ENCODE measurements at regions not wholly inside any gene's neighbourhood (a gene's known extent, or its start where the extent isn't known, plus 50 kb on each side); places are given as distances from the start of the nearest gene placed in this dataset.

GRCh38 chr6:163811317-163811716 lies 396.8 kb downstream of the QKI start:
- DNase-seq (ENCODE audit: low read depth in 2 of 3, low spot score in 2 of 3) = no peak

DNA sequence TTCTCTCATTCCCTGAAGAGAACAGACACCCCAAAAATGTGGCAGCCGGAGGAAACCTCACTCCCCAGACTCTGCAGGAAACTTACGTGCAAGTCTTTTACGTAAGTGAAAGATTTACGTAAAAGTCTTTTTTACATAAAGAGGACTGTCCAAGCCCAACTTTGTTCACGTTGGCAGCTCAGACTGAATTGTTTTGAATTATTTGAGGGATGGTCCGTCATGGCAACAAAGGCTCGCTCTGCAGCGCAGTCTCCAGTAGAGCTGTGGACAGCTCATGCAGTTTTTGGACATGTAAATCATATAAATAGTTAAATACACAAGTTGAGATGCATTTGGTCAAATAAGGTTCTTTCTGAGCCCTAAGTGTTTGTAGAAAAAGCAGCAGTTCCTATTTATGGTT lies 394.8 kb downstream of the QKI start:
- DNase-seq (ENCODE audit: low read depth in 2 of 3, low spot score in 2 of 3) = no peak

DNA sequence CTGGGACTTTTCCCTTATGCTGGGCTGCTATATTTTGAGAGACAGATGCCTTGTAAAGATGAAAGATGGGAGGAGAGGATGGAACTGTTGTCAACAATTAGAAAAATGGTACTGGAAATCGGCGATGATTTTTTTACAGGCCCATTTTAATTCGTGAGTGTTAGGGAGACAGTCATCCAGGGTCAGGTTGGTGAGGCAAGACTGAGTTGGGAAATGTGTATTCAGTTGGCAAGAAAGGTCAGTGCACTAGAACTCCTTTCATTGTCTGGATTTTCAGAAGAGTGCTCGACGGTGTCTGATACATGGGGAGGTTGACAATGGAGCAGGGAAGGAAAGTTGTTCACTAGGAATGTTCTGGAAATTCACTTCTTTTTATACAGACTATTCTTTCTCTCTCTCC lies 394.4 kb downstream of the QKI start:
- no peak for DNase-seq (ENCODE audit: low read depth in 2 of 3, low spot score in 2 of 3)

DNA sequence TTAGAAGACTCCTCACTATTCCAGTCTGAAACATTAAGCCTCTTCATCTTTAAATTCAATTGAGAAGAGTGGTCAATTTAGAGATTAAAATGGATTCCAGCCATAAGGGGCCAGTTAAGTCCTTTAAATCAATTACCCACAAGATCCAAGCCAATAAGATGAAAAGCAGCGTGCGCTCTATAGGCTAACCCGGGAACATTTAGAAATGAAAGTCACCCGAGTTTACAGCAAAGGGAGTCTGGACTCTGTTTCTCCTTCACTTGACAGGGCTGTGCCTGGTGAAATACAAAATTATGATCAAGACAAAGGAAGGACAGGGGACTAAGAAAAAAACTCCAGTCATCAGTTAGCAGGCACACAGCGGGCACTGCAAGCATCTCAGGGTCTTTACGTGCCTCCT lies 393.7 kb downstream of the QKI start:
- DNase-seq (ENCODE audit: low read depth in 2 of 3, low spot score in 2 of 3) = no peak

DNA sequence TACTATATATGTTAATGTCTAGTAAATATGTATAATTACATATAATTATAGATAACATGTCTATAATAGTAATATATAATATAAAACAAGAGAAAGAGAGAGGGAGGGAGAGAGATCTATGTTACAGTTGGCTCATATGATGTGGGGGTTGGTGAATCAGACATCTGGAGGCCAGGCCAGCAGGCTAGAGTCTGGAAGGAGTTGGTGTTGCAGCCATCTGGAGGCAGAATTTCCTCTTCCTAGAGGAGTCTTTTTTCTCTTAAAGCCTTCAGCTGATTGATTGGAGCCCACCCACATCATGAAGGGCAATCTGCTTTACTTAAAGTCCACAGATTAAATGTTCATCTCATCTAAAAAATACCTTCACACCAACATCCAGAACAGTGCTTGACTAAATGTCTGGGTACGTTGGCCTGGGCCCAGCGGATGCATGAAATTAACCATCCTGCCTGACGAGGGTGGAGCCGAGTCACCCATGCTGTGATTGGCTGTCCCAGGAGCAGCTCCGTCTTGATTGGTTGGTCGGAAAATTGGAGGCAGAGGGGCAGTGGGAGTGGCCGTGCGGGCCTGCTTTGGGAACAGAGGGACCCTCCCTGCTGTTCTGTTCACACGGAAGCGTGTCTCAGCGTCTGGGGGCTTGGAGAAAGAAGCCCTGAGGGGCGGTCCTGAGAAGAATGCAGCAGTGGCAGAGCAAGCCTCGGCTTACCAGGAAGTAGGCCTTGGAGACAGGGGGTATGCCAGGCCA lies 392.4 kb downstream of the QKI start:
- DNase-seq (ENCODE audit: low read depth in 2 of 3, low spot score in 2 of 3) = no peak

DNA sequence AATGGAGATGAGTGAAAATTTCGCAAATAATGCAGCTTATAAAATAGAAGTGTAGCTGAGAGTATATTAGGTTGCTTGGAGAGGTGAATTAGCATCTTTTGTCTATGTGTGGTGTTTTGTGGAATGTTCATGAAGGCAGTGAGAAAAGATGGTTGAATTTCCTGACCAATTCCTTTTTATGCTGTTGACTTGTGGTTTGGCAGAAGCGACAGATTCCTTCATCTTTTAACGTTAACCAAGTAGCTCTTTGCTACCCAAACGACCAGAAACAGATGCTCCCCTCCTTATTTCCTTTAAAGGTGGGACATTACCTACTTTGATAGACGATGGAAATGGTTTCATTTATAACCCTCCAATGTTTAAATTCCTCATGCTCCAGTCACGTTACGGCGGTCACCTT lies 390.5 kb downstream of the QKI start:
- DNase-seq (ENCODE audit: low read depth in 2 of 3, low spot score in 2 of 3) = no peak

GRCh38 chr6:163802267-163802666 lies 387.7 kb downstream of the QKI start:
- no peak for DNase-seq (ENCODE audit: low read depth in 2 of 3, low spot score in 2 of 3)

GRCh38 chr6:163797296-163797845 lies 382.9 kb downstream of the QKI start:
- no peak for DNase-seq (ENCODE audit: low read depth in 2 of 3, low spot score in 2 of 3)

DNA sequence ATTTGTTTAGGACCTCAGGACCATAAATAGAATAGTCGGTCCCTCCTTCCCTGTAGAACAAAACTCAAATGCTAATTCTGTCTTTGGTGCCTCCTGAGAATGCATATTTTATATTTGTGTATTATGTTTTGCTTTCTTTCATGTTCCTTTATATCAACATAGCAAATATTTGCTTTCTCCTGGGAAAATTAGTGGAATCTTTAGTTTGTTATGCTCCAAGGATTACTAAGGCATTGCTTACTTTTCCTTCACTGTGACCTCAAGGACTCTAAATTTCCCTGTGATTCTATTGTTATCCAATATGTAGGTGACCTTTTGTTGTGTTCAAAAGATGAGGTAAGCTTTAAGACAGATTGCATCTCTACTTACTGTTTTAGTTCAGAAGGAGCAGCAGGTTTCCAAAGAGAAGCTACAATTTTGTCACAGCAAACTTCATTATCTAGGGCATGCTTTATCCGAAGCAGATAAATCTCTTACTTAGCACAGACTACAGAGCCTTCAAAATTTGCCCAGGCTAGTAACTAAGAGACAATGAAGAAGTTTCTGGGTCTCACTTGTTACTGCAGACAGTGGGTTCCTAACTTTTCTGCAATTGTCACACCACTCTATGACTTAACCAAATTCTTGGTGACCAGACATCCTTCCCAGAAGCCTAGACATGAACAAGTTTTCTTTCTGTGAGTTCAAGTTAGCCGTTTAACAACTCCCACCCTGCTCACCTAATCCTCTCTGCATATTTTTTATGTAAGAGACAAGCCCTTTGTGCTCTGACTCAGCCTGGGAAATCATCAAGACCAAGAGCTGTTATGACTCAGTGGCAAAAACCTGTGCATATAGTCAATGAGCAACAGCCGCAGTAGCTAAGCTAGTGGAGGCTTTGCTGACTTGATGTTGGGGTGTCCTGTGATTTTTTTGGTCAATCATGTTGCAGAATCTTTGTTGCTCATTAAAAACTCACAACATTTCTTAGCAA lies 378.8 kb downstream of the QKI start:
- DNase-seq (ENCODE audit: low read depth in 2 of 3, low spot score in 2 of 3) = no peak

DNA sequence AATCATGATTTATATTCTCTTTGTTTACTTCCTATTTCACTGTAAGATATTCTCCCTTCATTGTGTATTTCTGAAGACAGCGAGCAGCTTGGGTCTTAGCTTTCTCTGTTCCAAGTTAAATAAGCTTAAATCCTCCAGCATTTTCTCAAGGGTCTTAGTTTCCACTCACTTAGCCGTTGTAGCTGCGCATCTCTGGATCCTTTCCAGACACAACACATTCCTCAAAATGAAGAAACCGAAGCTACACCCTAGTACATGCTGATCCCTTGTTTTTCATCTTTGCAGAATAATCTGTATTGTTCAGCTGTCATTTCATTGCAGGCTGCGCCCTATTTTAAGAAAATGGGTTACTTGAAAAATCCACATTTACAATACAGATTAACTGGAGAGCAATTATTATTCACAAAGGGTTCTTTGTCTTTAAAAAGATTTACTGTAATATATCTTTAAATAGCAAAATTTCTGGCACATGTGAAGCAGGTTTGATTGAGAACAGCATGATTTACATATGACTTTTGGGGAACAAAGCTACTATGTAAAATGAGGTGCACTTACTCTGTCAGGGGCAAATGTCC lies 375.8 kb downstream of the QKI start:
- DNase-seq (ENCODE audit: low read depth in 2 of 3, low spot score in 2 of 3) = no peak

- no peak for DNase-seq (ENCODE audit: low read depth in 2 of 3, low spot score in 2 of 3)
Measured at GRCh38 chr6:163789199-163789810, 374.8 kb downstream of the QKI start.

- no peak for DNase-seq (ENCODE audit: low read depth in 2 of 3, low spot score in 2 of 3)
Measured at GRCh38 chr6:163786995-163787671, 372.6 kb downstream of the QKI start.

DNA sequence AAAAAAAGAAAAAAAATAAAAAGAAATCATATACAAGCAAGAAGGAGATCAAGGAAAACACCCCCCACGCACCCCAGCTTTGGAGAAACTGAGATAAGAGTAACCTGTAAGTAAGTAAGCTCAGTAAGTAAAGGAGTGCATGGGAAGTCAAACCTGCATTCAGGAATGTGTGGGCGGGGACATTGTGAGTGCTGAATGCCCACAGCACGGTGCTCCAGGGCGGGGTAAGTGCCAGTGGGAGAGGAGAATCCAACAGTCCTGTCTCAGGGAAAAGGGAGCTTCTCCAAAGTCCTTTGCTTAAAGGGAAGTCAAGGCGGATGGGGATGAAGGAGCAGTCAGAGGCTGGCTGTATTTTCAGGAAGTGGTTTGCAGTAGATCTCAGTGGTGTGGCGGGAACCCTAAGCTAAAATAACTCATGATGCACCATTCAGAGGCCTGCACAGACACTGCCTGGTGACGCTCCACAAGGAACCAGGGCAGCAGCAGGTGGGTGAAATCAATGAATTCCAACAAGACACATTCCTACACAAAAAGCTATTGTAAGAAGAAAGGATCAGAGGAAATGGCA lies 368.0 kb downstream of the QKI start:
- peak in 1 of 3 donors; percentile 17 for DNase-seq (ENCODE audit: low read depth in 2 of 3, low spot score in 2 of 3)

DNA sequence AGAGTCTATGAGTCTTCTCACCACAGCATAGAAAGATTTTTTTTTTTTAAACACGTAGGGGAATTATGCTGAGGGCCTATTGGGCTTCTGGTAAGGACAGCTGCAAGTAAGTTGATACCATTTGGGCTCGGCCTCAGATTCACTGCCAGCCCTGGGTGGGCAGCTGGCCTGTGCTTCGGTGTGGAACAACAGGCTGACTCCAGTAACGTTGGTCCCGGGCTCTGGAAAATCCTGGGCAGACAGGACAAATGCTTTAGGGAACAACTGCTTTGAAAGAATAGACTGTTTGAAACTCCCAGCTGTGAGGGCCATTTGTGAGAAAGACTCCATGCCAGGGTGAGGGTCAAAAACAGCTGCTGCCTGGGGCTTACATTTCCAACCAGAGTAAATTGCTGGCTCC lies 366.5 kb downstream of the QKI start:
- no peak for DNase-seq (ENCODE audit: low read depth in 2 of 3, low spot score in 2 of 3)

DNA sequence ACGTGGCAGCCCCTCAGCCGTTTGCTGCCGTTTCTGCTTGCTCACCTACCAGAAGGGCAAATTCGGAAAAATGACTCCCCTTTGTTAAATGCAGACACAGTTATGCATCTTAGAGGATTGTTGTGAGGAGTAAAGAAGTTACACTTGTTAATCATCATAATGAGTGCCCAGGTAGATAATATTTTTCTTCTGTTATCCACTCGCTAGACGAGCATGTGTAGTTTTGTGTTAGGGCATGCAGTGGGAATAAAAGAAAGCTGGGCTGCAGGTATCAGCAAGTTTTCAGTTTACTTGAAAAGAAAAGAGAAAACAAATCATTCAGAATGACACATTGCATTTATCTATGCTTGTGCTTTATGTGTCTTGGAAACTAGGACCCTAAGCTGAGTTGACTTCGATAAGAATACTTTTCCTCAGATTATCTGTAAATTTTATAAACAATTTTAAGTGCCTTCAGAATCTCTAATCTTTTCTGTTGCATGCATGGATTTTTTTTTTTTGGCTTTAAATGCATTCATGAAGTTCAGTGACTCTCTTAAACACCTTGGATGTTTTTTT lies 365.3 kb downstream of the QKI start:
- DNase-seq (ENCODE audit: low read depth in 2 of 3, low spot score in 2 of 3) = no peak

DNA sequence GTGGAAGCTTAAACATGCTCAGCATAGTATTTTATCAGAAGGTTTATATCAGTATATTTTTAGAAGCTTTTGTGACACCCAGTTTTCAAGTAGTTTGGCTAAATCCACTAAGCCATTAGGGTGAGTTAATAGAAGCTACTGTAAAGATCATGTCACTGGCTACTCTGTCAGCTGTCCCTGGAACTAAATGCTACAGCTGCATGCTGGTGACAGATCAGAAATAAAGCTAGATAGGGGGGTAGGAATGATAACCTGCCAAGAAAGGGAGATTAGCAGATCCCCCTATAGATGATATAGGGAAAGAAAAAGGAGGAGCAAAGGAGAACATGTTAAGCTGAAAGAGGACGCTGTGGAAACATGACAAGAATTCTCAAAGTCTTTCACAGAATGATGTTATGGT lies 363.2 kb downstream of the QKI start:
- no peak for DNase-seq (ENCODE audit: low read depth in 2 of 3, low spot score in 2 of 3)

GRCh38 chr6:163776906-163777686 lies 362.6 kb downstream of the QKI start:
- DNase-seq (ENCODE audit: low read depth in 2 of 3, low spot score in 2 of 3) = peak in 2 of 3 donors; percentile 26 to 34

DNA sequence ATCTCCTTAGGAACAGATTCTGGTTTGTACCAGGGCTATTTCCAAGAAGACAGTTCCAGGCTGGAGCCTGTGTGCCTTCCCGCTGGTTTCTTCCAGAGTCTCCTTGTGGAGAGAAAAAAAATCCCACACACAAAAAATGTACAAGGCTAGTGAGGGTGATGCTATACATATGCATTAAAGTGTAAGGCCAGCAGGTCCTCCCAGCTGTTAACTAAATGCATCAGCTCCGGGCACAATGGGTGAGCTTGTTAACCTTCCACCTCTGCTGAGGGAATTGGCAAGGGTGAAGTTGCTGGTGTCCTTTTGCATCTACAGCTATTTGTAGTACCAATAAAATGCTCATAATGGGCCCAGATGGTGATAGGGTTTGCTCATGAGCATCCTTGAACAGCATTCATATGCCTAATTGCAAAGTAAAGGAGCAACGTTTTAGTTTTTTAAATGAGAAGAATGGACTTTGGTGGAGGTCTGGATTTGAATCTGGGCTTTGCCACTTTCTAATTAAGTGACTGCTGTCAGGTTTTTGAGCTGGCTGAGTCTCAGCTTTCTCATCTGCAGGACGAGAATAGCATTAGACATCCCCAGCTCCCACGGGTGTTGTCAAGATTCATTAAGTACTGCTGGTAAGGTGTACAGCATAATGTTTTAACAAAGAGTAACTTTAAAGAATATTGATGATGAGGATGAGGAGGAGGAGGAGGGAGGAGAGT lies 361.8 kb downstream of the QKI start:
- no peak for DNase-seq (ENCODE audit: low read depth in 2 of 3, low spot score in 2 of 3)

All from hematopoietic multipotent progenitor cell (in vitro differentiated cells).